BE2C (cell line): ENCODE measurements at regions not wholly inside any gene's neighbourhood (a gene's known extent, or its start where the extent isn't known, plus 50 kb on each side); places are given as distances from the start of the nearest gene placed in this dataset.
"Not testable (repeated sequence)": the region's sequence is repeated elsewhere in the genome, so short reads cannot be mapped to it uniquely, and the experiment has no call there.

Source experiments
- DNase-seq: peaks from one replicate; pipeline ENCODE4 v3.0.0-alpha.2; 2020
- H3K27me3 ChIP-seq: fragments of 250-450 bp; sonication (Bioruptor Pico); 2 replicates; pipeline ENCODE4 v1.5.1; 2020; ENCODE audit warnings: mild to moderate bottlenecking
- H3K36me3 ChIP-seq: fragments of 250-450 bp; sonication (Bioruptor Pico); 2 replicates; pipeline ENCODE4 v1.5.1; 2020; ENCODE audit warnings: mild to moderate bottlenecking
- H3K4me1 ChIP-seq: fragments of 250-450 bp; sonication (Bioruptor Pico); 2 replicates; pipeline ENCODE4 v1.5.1; 2020
- H3K4me3 ChIP-seq: 2 replicates; pipeline ENCODE4 v1.5.1; 2011; ENCODE audit warnings: low read depth, low read length
- H3K9me3 ChIP-seq: fragments of 250-450 bp; sonication (Bioruptor Pico); 2 replicates; pipeline ENCODE4 v1.5.1; 2020
- CTCF ChIP-seq: IDR thresholded peaks from 2 replicates; pipeline ENCODE4 v1.5.1; 2012; ENCODE audit warnings: mild to moderate bottlenecking, low read depth, low read length

DNA sequence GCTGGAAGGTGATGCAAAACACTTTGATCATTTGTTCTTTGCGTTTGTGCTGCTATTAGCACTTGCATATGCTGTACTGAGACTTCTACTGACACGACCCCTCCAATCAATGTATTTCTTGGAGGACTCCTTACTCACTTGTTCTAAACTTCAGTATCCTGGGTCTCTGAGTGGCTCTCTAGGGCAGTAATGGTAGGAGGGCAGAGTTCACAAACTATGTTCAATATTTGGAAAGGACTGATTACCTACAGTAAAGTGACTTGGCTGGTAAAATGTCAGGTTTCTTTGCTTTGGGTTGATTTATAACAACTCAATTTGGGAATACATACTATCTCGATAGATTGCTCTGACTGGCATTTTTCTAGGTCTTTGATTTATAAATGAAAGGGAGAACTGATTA is 93.7 kb downstream of the TRIM43 start:
- Histone ChIP-seq H3K4me3 (no peak overlapping the region), H3K9me3 (no peaks in the 10 kb centered on the region), H3K36me3 (no peaks in the 10 kb centered on the region), H3K27me3 (no peaks in the 10 kb centered on the region), H3K4me1 (no peaks in the 10 kb centered on the region)
- DNase-seq: no peak
- no peak for TF ChIP-seq CTCF

- not testable (repeated sequence) for H3K4me3 ChIP-seq, H3K9me3 ChIP-seq, H3K4me1 ChIP-seq, H3K36me3 ChIP-seq, H3K27me3 ChIP-seq, DNase-seq
These were observed 94.4 kb downstream of the TRIM43 start for GRCh38 chr2:95686056-95686825.

GRCh38 chr2:95687852-95688251 is 96.1 kb downstream of the TRIM43 start:
- H3K9me3 ChIP-seq, H3K4me1 ChIP-seq, DNase-seq, H3K27me3 ChIP-seq, H3K36me3 ChIP-seq, H3K4me3 ChIP-seq: not testable (repeated sequence)

GRCh38 chr2:95691210-95691609 is 99.4 kb downstream of the TRIM43 start:
- H3K36me3 ChIP-seq, DNase-seq, H3K9me3 ChIP-seq, H3K4me3 ChIP-seq, H3K27me3 ChIP-seq, H3K4me1 ChIP-seq: not testable (repeated sequence)

DNA sequence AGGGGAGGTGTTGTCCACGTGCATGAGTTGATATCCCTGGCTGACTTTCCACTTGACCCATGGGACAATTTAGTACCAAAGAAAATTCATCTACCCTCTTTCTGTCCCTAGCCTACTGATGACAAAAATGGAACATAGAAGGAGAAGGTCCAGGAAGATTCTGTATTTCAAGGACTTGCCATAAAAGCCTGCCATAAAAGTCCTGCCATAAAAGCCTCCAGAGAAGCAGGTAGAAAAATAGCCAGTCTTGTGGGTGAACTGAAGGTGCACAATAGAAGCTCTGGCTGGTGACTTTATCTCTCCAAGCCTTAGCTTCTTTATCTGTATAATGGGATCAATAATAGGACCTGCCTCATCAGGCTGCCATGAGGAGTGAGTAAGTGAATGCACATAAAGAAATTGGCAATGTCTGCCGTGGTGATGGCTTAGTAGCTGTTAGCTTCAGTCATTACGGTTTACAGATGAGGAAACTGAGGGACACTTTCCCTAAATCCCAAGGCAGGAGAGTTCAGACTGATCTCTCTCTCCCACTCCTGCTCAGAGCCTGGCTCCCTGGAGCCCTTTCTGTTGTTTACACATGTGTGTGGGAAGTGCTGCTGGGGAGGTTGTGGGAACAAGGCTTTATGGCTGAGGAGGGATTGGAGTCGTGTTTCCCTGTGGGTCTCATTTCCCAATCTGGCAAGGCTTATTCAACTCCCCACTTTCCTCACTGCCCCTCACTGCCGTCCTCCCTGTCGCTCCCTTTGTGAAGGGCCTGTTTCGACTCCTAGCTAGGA is 101.5 kb downstream of the TRIM43 start:
- H3K27me3 ChIP-seq, H3K36me3 ChIP-seq, H3K9me3 ChIP-seq, H3K4me3 ChIP-seq, H3K4me1 ChIP-seq, DNase-seq: not testable (repeated sequence)

GRCh38 chr2:95695613-95696012 is 103.8 kb downstream of the TRIM43 start:
- Histone ChIP-seq H3K4me3 (no peak overlapping the region), H3K36me3 (no peaks in the 10 kb centered on the region), H3K27me3 (no peaks in the 10 kb centered on the region), H3K4me1 (no peaks in the 10 kb centered on the region), H3K9me3 (no peaks in the 10 kb centered on the region)
- TF ChIP-seq CTCF: no peak
- DNase-seq: no peak

DNA sequence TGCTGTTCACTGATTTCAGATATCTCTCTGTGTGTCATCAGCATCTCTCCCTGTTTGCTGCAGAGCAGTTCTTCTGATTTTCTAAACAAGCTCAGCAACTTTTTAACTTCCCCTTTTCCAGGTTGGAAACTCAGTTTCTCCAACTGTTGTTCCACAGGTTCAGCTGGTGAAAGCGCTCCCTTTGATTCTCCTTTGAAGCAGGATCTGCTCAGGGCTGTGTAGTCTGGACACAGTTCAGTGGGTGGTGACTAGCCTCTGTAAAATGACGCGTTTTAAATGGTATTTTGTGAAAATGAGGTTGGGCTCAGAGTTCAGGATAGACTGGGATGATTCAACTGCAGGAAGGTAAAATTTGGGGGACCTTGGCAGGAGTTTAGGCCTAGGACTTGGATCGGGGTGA is 106.3 kb downstream of the TRIM43 start:
- H3K4me1 ChIP-seq: no peaks in the 10 kb centered on the region
- H3K27me3 ChIP-seq: no peaks in the 10 kb centered on the region
- no peaks in the 10 kb centered on the region for H3K9me3 ChIP-seq
- no peak for TF ChIP-seq CTCF
- no peak overlapping the region for H3K4me3 ChIP-seq
- H3K36me3 ChIP-seq: no peaks in the 10 kb centered on the region
- no peak for DNase-seq

- not testable (repeated sequence) for H3K9me3 ChIP-seq, H3K36me3 ChIP-seq, H3K27me3 ChIP-seq, DNase-seq, H3K4me1 ChIP-seq, H3K4me3 ChIP-seq
These were observed 107.7 kb downstream of the TRIM43 start for GRCh38 chr2:95699201-95700184.
